Loucy (cell line): ENCODE measurements at regions not wholly inside any gene's neighbourhood (a gene's known extent, or its start where the extent isn't known, plus 50 kb on each side); places are given as distances from the start of the nearest gene placed in this dataset.

Experiments
- H2AFZ ChIP-seq: fragments of 200-600 bp; sonication (generic); 2 replicates; pipeline ENCODE4 v1.6.0; 2016; ENCODE audit warnings: antibody characterized with exemption, mild to moderate bottlenecking, low read length, moderate library complexity
- H3F3A ChIP-seq: fragments of 200-600 bp; 2 replicates; pipeline ENCODE4 v1.6.0; 2016; ENCODE audit warnings: antibody characterized with exemption, low read depth, mild to moderate bottlenecking
- H3K27me3 ChIP-seq: fragments of 200-600 bp; sonication (generic); 2 replicates; pipeline ENCODE4 v1.6.1; 2014; ENCODE audit warnings: low read length, mild to moderate bottlenecking; ENCODE audit not compliant: insufficient read depth, poor library complexity, severe bottlenecking
- H3K36me3 ChIP-seq: fragments of 200-600 bp; sonication (generic); 2 replicates; pipeline ENCODE4 v1.6.1; 2016; ENCODE audit warnings: low read length; ENCODE audit not compliant: insufficient read depth
- H3K4me1 ChIP-seq: fragments of 200-600 bp; sonication (generic); 2 replicates; pipeline ENCODE4 v1.5.1; 2014; ENCODE audit warnings: low read length, mild to moderate bottlenecking; ENCODE audit not compliant: insufficient read depth, poor library complexity, severe bottlenecking
- H3K4me2 ChIP-seq: fragments of 200-600 bp; sonication (generic); 2 replicates; pipeline ENCODE4 v1.6.0; 2014; ENCODE audit warnings: antibody characterized with exemption, low read length, low read depth, mild to moderate bottlenecking; ENCODE audit not compliant: poor library complexity, severe bottlenecking
- H3K4me3 ChIP-seq: fragments of 200-600 bp; sonication (generic); 2 replicates; pipeline ENCODE4 v1.5.1; 2014; ENCODE audit warnings: low read length, mild to moderate bottlenecking, mixed read lengths; ENCODE audit not compliant: poor library complexity, severe bottlenecking
- H3K79me2 ChIP-seq: fragments of 200-600 bp; sonication (generic); 2 replicates; pipeline ENCODE4 v1.6.1; 2014; ENCODE audit warnings: low read length; ENCODE audit not compliant: insufficient read depth
- H3K9ac ChIP-seq: fragments of 200-600 bp; sonication (generic); 2 replicates; pipeline ENCODE4 v1.6.0; 2014; ENCODE audit warnings: mild to moderate bottlenecking, low read depth, low read length, moderate library complexity; ENCODE audit not compliant: poor library complexity, severe bottlenecking
- H3K9me2 ChIP-seq: fragments of 200-600 bp; sonication (generic); replicated peaks from 2 replicates; pipeline ENCODE4 v1.6.1; 2016; ENCODE audit warnings: low read depth, low read length, mixed read lengths
- H3K9me3 ChIP-seq: fragments of 200-600 bp; sonication (generic); 2 replicates; pipeline ENCODE4 v1.6.1; 2014; ENCODE audit warnings: mild to moderate bottlenecking, antibody characterized with exemption, low read length, low read depth; ENCODE audit not compliant: insufficient read depth
- H4K20me1 ChIP-seq: fragments of 200-600 bp; sonication (generic); 2 replicates; pipeline ENCODE4 v1.6.0; 2014; ENCODE audit warnings: antibody characterized with exemption, low read length, mild to moderate bottlenecking; ENCODE audit not compliant: insufficient read depth, poor library complexity, severe bottlenecking
- CTCF ChIP-seq: fragments of 200-600 bp; sonication (generic); conservative IDR thresholded peaks from 2 replicates; pipeline ENCODE4 v1.5.1; 2014; ENCODE audit warnings: mild to moderate bottlenecking, antibody characterized with exemption, low read length
- EZH2phosphoT487 ChIP-seq: fragments of 200-600 bp; IDR thresholded peaks from 2 replicates; pipeline ENCODE4 v1.6.1; 2018; ENCODE audit warnings: antibody characterized with exemption, mild to moderate bottlenecking, moderate library complexity, borderline replicate concordance

- Histone ChIP-seq H4K20me1 (no peaks in the 10 kb centered on the region), H3K79me2 (no peaks in the 10 kb centered on the region), H3K4me1 (no peaks in the 10 kb centered on the region), H3K9me2 (no peaks in the 10 kb centered on the region), H3K27me3 (no peaks in the 10 kb centered on the region), H3K4me2 (no peak overlapping the region), H3K4me3 (no peak overlapping the region), H2AFZ (no peak overlapping the region), H3K9ac (no peak overlapping the region), H3K9me3 (no peaks in the 10 kb centered on the region), H3F3A (no peaks in the 10 kb centered on the region), H3K36me3 (no peaks in the 10 kb centered on the region)
- TF ChIP-seq CTCF (no peak), EZH2phosphoT487 (no peak)
Observed at GRCh38 chr5:124521461-124522230, 224.8 kb downstream of the ZNF608 start.

GRCh38 chr5:124519396-124519795 lies 227.0 kb downstream of the ZNF608 start:
- no peaks in the 10 kb centered on the region for H3K36me3 ChIP-seq
- no peaks in the 10 kb centered on the region for H4K20me1 ChIP-seq
- H3K9me3 ChIP-seq = no peaks in the 10 kb centered on the region
- H3K4me1 ChIP-seq = no peaks in the 10 kb centered on the region
- H3K4me3 ChIP-seq = no peak overlapping the region
- H3K27me3 ChIP-seq = no peaks in the 10 kb centered on the region
- no peaks in the 10 kb centered on the region for H3F3A ChIP-seq
- no peak overlapping the region for H3K4me2 ChIP-seq
- no peak for TF ChIP-seq EZH2phosphoT487
- TF ChIP-seq CTCF = no peak
- no peaks in the 10 kb centered on the region for H3K79me2 ChIP-seq
- no peak overlapping the region for H3K9ac ChIP-seq
- H3K9me2 ChIP-seq = no peaks in the 10 kb centered on the region
- no peak overlapping the region for H2AFZ ChIP-seq

- no peak overlapping the region for H2AFZ ChIP-seq
- H4K20me1 ChIP-seq = no peaks in the 10 kb centered on the region
- H3K4me2 ChIP-seq = no peak overlapping the region
- no peak overlapping the region for H3K4me3 ChIP-seq
- no peaks in the 10 kb centered on the region for H3K4me1 ChIP-seq
- no peaks in the 10 kb centered on the region for H3K27me3 ChIP-seq
- H3K9me3 ChIP-seq = no peaks in the 10 kb centered on the region
- H3K79me2 ChIP-seq = no peaks in the 10 kb centered on the region
- H3K9me2 ChIP-seq = no peaks in the 10 kb centered on the region
- H3K9ac ChIP-seq = no peak overlapping the region
- no peaks in the 10 kb centered on the region for H3F3A ChIP-seq
- H3K36me3 ChIP-seq = no peaks in the 10 kb centered on the region
- TF ChIP-seq EZH2phosphoT487 (no peak), CTCF (no peak)
Observed at GRCh38 chr5:124516567-124516966, 229.9 kb downstream of the ZNF608 start.
